Kidney capillary endothelial cell (primary cell): ENCODE measurements at regions not wholly inside any gene's neighbourhood (a gene's known extent, or its start where the extent isn't known, plus 50 kb on each side); places are given as distances from the start of the nearest gene placed in this dataset.

ENCODE experiments used
- DNase-seq: peaks from one replicate; pipeline ENCODE4 v3.0.0-alpha.2; 2018; ENCODE audit warnings: low spot score

GRCh38 chr9:12933957-12934356 is 159.1 kb downstream of the LURAP1L start:
- DNase-seq, result peak; percentile 48

- DNase-seq, result no peak
These were observed 159.9 kb downstream of the LURAP1L start for GRCh38 chr9:12934545-12935272.

- peak; percentile 27 for DNase-seq
These were observed 160.9 kb downstream of the LURAP1L start for GRCh38 chr9:12935714-12936113.

- no peak for DNase-seq
These were observed 179.6 kb downstream of the LURAP1L start for GRCh38 chr9:12954441-12954840.

- no peak for DNase-seq
These were observed 180.8 kb downstream of the LURAP1L start for GRCh38 chr9:12955510-12956163.

GRCh38 chr9:12956261-12956660 is 181.4 kb downstream of the LURAP1L start:
- DNase-seq, result no peak

- DNase-seq, result no peak
These were observed 182.0 kb downstream of the LURAP1L start for GRCh38 chr9:12956805-12957204.

- DNase-seq, result no peak
These were observed 183.5 kb downstream of the LURAP1L start for GRCh38 chr9:12958279-12958678.

GRCh38 chr9:12958708-12959107 is 183.9 kb downstream of the LURAP1L start:
- DNase-seq, result no peak

- no peak for DNase-seq
These were observed 186.5 kb downstream of the LURAP1L start for GRCh38 chr9:12961276-12961809.

- DNase-seq, result no peak
These were observed 188.7 kb downstream of the LURAP1L start for GRCh38 chr9:12963537-12963936.

- no peak for DNase-seq
These were observed 189.5 kb downstream of the LURAP1L start for GRCh38 chr9:12964271-12964670.

GRCh38 chr9:12965303-12965702 is 190.5 kb downstream of the LURAP1L start:
- DNase-seq, result no peak

- no peak for DNase-seq
These were observed 193.3 kb downstream of the LURAP1L start for GRCh38 chr9:12968093-12968492.

- DNase-seq, result no peak
These were observed 198.1 kb downstream of the LURAP1L start for GRCh38 chr9:12972608-12973589.

GRCh38 chr9:12973710-12974109 is 198.9 kb downstream of the LURAP1L start:
- no peak for DNase-seq

- no peak for DNase-seq
These were observed 199.9 kb downstream of the LURAP1L start for GRCh38 chr9:12974671-12975070.

- DNase-seq, result no peak
These were observed 200.7 kb downstream of the LURAP1L start for GRCh38 chr9:12975496-12975895.

- DNase-seq, result no peak
These were observed 205.4 kb downstream of the LURAP1L start for GRCh38 chr9:12980085-12980851.

- no peak for DNase-seq
These were observed 213.4 kb downstream of the LURAP1L start for GRCh38 chr9:12988258-12988657.

- DNase-seq, result no peak
These were observed 214.8 kb downstream of the LURAP1L start for GRCh38 chr9:12989669-12990068.
